ENCODE measurements at regions not wholly inside any gene's neighbourhood (a gene's known extent, or its start where the extent isn't known, plus 50 kb on each side); places are given as distances from the start of the nearest gene placed in this dataset.

- no TSS peak for BruUV-seq (replicated peaks)
- Histone ChIP-seq H3K36me3 (ENCODE audit: low read depth) (no peaks in the 10 kb centered on the region), H3K79me2 (ENCODE audit: low read depth) (no peaks in the 10 kb centered on the region), H3F3A (ENCODE audit: insufficient read depth, low read depth) (no peaks in the 10 kb centered on the region), H3K9me2 (ENCODE audit: insufficient read depth) (no peaks in the 10 kb centered on the region), H3K4me3 (no peak overlapping the region), H4K20me1 (ENCODE audit: insufficient read depth) (no peaks in the 10 kb centered on the region), H3K9me3 (ENCODE audit: insufficient read depth, low read depth) (no peaks in the 10 kb centered on the region), H3K27me3 (ENCODE audit: insufficient read depth, low read depth) (no peaks in the 10 kb centered on the region), H3K4me2 (no peak overlapping the region), H3K27ac (no peak overlapping the region), H3K4me1 (replicated peaks; ENCODE audit: insufficient read depth) (no peaks in the 10 kb centered on the region), H2AFZ (no peak overlapping the region)
- no peak for DNase-seq
- intact Hi-C loops (cut with micrococcal nuclease; ENCODE audit: unreplicated experiment): no loop called here
- TF ChIP-seq CTCF (conservative IDR thresholded peaks at IDR 0.05) (no peak), EZH2 (IDR thresholded peaks at IDR 0.05; ENCODE audit: low read depth) (no peak)
- POLR2A ChIA-PET (ENCODE audit: unreplicated experiment): no interaction called here
- CTCF ChIA-PET: no interaction called here
Observed at GRCh38 chr3:34544136-34544535, 745.7 kb downstream of the PDCD6IP start.

GRCh38 chr3:34547297-34547920 lies 749.0 kb downstream of the PDCD6IP start:
- BruUV-seq (replicated peaks): no TSS peak
- H3K36me3 ChIP-seq (ENCODE audit: low read depth): no peaks in the 10 kb centered on the region
- no peak overlapping the region for H2AFZ ChIP-seq
- H3K4me3 ChIP-seq: no peak overlapping the region
- ChIA-PET CTCF (no interaction called here), POLR2A (ENCODE audit: unreplicated experiment) (no interaction called here)
- H3F3A ChIP-seq (ENCODE audit: insufficient read depth, low read depth): no peaks in the 10 kb centered on the region
- no peaks in the 10 kb centered on the region for H3K9me2 ChIP-seq (ENCODE audit: insufficient read depth)
- TF ChIP-seq EZH2 (IDR thresholded peaks at IDR 0.05; ENCODE audit: low read depth): no peak
- TF ChIP-seq CTCF (conservative IDR thresholded peaks at IDR 0.05): no peak
- DNase-seq: no peak
- H3K9me3 ChIP-seq (ENCODE audit: insufficient read depth, low read depth): no peaks in the 10 kb centered on the region
- no peaks in the 10 kb centered on the region for H3K4me1 ChIP-seq (replicated peaks; ENCODE audit: insufficient read depth)
- no peak overlapping the region for H3K27ac ChIP-seq
- H3K4me2 ChIP-seq: no peak overlapping the region
- H3K79me2 ChIP-seq (ENCODE audit: low read depth): no peaks in the 10 kb centered on the region
- H3K27me3 ChIP-seq (ENCODE audit: insufficient read depth, low read depth): no peaks in the 10 kb centered on the region
- no peaks in the 10 kb centered on the region for H4K20me1 ChIP-seq (ENCODE audit: insufficient read depth)
- intact Hi-C loops (cut with micrococcal nuclease; ENCODE audit: unreplicated experiment): no loop called here

- Histone ChIP-seq H3K27ac (no peak overlapping the region), H3K4me1 (replicated peaks; ENCODE audit: insufficient read depth) (no peaks in the 10 kb centered on the region), H3K79me2 (ENCODE audit: low read depth) (no peaks in the 10 kb centered on the region), H2AFZ (no peak overlapping the region), H3K27me3 (ENCODE audit: insufficient read depth, low read depth) (no peaks in the 10 kb centered on the region), H3K9me2 (ENCODE audit: insufficient read depth) (no peaks in the 10 kb centered on the region), H3F3A (ENCODE audit: insufficient read depth, low read depth) (no peaks in the 10 kb centered on the region), H3K4me2 (no peak overlapping the region), H4K20me1 (ENCODE audit: insufficient read depth) (no peaks in the 10 kb centered on the region), H3K4me3 (no peak overlapping the region), H3K9me3 (ENCODE audit: insufficient read depth, low read depth) (no peaks in the 10 kb centered on the region), H3K36me3 (ENCODE audit: low read depth) (no peaks in the 10 kb centered on the region)
- BruUV-seq (replicated peaks): no TSS peak
- TF ChIP-seq CTCF (conservative IDR thresholded peaks at IDR 0.05) (no peak), EZH2 (IDR thresholded peaks at IDR 0.05; ENCODE audit: low read depth) (no peak)
- POLR2A ChIA-PET (ENCODE audit: unreplicated experiment): no interaction called here
- CTCF ChIA-PET: no interaction called here
- DNase-seq: no peak
- intact Hi-C loops (cut with micrococcal nuclease; ENCODE audit: unreplicated experiment): no loop called here
Observed at GRCh38 chr3:34567266-34567665, 768.8 kb downstream of the PDCD6IP start.
